GM19043 (cell line): ENCODE measurements at regions not wholly inside any gene's neighbourhood (a gene's known extent, or its start where the extent isn't known, plus 50 kb on each side); places are given as distances from the start of the nearest gene placed in this dataset.
"Not testable (repeated sequence)": the region's sequence is repeated elsewhere in the genome, so short reads cannot be mapped to it uniquely, and the experiment has no call there.

Source experiments
- ATAC-seq: cut with Tn5 transposase; IDR thresholded peaks from one replicate; pipeline ENCODE4 v1.9.1; 2021; ENCODE audit warnings: low read depth; ENCODE audit not compliant: unreplicated experiment

DNA sequence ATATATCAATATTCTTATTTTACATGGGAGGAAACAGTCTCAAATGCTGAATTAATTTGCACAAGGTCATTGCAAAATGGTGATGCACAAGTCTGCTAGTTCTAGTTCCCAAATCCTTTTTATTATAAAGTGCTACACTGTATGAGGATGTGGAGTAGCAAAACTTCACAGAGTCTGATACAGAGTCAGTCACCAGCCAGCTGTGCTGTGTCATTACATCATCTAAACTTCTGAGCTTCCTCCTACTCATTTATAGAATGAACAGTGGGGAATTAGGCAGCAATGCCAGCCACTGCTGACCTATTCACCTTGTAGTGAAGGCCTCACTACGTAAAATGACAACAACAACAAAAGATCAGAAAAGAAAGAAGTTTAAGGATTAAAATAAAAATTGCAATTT lies 357.8 kb downstream of the TMEM167A start:
- ATAC-seq = peak; percentile 82

DNA sequence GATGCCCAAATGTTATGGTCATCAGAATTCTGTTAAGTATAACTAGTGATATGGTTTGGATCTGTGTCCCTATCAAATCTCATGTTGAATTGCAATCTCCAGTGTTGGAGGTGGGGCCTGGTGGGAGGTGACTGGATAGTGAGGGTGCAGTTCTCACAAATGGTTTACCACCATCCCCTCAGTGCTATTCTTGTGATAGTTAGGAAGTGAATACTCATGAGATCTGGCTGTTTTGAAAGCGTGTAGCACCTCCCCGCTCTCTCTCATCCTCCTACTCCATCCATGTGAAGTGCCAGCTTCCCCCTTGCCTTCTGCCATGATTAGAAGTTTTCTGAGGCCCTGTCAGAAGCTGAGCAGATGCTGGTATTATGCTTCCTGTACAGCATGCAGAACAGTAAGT lies 359.5 kb downstream of the TMEM167A start:
- no peak for ATAC-seq

DNA sequence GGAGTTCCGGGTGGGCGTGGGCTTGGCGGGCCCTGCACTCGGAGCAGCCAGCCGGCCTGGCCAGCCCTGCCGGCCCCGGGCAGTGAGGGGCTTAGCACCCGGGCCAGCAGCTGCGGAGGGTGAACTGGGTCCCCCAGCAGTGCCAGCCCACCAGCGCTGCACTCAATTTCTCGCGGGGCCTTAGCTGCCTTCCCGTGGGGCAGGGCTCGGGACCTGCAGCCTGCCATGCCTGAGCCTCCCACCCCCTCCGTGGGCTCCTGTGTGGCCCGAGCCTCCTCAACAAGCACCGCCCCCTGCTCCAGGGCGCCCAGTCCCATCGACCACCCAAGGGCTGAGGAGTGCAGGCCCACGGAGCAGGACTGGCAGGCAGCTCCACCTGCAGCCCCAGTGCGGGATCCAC lies 362.5 kb downstream of the TMEM167A start:
- ATAC-seq = not testable (repeated sequence)

DNA sequence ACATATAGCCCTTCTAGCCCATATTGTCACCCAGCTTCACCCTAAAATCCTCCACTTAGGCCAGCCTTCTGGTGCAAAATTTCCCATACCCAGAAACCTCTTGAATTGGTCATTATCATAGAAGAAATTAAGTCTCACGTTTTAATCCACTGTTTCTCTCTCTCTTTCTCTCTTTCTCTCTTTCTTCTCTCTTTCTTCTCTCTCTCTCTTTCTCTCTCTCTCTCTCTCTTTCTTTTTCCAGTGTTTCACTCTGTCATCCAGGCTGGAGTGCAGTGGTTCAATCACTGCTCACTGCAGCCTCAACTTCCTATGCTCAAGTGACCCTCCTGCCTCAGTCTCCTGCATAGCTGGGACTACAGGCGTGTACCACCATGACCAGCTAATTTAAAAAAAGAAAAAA lies 363.4 kb downstream of the TMEM167A start:
- no peak for ATAC-seq

DNA sequence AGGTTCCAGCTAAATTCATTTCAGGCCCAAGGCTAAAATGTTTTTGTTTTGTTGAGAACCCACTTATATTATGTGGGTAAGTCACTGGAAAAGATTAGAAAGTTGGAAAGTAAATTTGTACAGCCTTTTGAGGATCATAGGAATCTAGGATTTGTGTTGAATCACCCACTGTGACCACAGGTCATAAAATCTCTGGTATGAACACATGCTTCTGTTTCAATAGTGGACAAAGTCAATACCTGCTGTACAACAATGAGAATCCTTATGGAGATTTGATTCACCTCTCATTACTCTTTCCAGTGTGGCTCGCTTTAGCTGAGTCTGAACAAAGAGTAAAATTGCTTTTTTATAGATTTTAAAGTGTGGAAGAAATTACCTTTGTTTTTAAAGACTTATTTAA lies 369.5 kb downstream of the TMEM167A start:
- no peak for ATAC-seq

DNA sequence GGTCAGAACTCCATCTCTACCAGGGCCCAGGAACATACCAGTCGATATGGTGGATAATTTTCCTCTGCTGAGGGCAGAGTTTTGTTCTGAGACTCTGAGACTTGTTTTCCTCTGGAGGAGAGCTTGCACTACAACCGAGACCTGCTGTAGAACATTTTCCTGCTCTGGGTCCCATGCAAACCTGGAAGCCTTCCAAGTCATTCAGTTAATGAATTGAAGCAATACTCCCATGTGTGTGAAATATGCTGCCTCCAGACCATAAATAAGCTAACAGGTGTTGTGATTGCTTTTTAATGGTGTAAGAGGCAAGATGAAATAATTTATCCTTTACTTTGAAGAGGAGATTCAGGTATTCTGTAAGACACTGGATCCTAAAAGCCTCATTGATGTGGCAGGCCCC lies 372.8 kb downstream of the TMEM167A start:
- no peak for ATAC-seq

DNA sequence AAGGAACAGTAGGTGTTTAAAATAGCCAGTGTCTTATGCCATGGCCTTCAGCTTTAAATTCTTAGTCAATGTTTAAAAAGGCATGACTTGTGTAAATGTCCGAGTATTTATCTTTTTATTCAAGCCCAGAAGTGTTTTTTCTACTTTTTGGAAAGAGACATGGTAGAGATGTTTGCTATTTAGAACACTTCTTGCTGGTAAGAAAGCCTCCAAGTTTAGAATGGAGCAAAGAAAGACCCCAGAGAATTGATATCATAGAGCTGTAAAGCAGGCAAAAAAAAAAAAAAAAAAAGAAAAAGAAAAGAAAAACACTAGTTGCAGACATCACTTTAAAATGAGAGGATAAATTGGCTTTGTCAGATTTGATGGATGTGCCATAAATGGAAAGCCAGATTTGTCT lies 375.1 kb downstream of the TMEM167A start:
- ATAC-seq = no peak

DNA sequence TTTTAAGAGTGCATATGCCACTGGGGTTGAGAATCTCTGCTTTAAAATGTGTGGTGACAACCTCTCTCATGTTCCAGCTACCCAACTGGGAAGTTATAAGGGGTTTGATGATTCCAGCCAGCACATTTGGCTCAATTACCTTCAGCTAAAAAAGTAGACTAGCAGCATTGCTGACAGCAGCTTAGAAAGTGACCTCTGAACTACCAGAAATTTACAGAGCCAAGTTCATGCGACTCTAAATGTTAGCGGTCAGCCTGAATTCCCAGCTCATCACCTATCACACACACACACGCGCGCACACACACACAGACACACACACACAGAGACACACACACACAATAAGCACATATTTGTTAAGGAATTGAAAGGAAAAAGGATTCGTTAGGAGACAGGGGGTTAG lies 377.5 kb downstream of the TMEM167A start:
- ATAC-seq = no peak

DNA sequence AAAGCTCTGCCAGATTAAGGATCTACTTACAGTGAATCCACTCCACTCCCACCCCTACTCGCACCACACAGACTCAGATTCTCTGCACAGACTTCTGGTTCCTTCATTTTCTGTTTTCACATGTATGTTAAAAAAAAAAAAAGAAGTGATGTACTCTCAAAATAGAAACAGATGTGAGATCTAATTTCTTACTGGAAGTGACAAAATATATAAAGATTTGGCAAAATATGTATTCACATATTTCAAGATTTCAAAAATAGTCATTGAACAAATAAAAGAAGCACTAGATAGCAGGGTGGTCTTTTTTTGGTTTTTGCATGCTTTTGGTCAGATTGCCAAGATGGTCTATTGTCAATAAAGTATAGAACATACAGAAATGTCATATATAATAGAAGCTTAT lies 379.2 kb downstream of the TMEM167A start:
- no peak for ATAC-seq

DNA sequence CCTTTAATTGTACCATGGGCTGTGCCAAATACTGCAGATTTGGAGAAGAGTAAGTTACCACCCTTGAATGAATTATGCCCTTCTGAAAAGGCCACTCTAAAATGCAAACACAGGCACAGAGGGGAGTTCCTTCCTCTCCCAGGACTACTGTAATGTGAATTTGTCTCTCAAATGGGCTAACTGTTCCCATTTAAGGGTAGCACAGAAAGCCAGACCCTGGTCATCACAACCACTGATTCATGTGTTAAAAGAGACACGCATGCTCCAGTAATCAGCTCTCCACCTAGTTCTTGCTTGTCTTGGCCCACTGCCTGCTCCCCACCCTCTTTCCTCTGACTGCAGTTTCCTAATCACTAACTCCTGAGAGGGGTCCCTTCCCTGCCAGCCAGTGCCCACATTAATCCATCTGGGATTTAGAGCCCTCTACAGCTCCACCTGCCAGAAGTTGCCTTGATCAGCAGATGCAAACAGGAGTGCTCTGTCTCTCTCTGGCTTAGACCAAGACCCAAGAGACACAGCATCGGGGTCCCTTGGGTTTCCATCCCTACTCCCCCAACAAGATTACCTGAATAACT lies 382.4 kb downstream of the TMEM167A start:
- ATAC-seq = no peak

DNA sequence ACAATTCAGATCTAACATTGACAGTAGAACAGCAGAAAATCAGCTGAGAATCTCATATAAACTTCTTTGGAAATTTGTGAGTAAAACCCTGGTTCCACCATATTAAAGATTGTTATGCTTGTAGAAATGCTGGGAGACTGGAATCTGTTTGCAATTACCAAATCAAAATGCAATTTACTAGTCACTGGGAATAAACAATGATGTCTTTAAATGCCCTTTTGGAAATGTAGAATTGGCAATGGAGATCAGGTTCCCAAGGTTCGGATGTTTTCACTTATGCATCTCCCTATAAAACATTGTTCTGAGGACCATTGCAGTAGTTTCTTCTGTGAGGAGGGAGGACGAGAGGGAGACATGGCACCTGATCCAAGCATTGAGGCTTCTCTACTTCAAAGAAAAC lies 384.4 kb downstream of the TMEM167A start:
- ATAC-seq = no peak

DNA sequence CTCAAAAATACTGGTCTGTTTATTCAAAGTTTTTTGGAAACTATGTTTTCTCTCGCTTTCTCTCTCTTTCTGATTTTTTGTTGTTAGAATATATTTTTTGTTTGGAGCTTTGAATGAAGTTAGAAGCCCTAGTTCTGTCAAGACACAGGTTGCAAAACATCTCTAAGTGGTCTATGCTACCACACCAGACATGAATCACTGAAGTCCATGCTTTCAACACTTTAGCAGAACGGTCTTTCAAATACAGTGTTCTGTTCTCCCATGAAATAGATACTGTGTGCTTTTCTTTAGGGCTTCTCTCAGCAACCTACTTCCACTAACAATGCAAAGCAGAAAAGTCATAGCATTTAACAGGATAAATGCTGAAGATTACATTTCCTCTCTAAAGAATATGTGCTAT lies 392.5 kb downstream of the TMEM167A start:
- no peak for ATAC-seq

DNA sequence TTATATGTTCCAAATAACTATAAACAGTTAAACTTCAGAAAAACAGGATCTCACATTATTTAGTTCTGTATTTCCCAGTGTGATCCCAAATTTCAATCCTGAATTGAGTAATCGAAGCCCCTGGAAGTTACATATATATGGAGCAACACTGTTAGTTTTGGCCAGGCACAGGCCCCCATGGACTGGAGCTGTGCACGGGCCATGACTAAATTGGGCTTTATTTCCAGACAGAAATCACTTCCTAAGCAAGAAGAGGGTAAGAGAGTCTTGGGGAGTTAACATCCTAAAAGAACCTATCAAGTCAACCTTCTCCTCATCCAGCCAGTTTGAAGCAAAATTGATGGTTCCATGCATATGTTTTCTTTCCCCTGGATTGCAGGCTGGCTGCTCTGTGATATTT lies 393.0 kb downstream of the TMEM167A start:
- ATAC-seq = no peak

DNA sequence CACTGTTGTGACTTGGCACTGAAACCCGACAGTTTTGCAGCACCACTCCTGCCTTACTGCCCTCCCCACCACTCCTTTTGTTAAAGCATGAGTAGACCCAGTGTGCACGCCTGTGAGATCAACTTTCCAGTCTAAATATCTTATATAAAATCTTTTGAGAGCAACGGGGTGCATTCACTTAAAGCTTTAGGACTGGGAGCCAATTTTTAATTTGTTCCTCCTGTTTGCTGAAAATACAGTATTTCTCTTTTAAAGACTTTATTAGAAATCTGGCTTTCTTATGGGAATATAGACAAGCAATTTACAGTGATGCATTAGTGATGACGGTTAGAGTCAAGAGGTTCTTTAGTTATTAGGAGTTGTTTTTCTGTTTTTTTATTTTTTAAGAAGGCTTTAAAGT lies 397.5 kb downstream of the TMEM167A start:
- no peak for ATAC-seq

DNA sequence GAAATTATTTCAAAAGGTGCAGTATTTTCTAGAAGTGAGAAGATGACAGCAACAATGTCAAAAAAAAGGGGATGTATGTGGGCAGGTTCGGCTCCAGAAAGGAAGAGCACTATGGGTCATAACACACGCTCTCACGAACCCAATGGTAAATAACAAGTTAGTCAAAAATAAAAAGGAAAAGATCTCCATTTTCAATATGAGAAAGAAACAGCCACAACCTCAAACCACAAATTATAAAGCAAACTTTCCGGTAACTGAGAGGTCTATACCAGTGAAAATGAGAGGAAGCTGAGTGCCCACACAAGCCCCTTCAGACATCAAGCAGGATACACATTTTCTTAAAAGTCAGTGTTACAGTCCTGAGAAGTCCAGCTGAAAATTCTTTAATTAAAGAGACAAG lies 398.5 kb upstream of the RPS23 start:
- ATAC-seq = peak; percentile 53

DNA sequence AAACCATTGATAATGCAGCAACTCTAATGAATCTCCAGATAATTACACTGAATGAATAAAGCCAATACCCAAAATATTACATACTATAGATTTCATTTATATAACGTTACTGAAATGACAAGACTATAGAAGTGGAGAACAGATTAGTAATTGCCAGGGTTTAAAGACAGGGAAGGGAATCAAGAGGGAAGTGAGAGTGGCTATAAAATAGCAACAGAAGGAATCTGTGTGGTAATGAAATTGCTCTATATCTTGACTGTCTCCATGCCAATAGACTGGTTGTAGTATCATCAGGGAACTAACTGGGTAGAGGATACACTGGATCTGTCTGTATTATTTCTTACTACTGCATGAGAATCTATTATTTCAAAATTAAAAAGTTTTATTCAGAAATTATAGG lies 396.5 kb upstream of the RPS23 start:
- ATAC-seq = no peak

DNA sequence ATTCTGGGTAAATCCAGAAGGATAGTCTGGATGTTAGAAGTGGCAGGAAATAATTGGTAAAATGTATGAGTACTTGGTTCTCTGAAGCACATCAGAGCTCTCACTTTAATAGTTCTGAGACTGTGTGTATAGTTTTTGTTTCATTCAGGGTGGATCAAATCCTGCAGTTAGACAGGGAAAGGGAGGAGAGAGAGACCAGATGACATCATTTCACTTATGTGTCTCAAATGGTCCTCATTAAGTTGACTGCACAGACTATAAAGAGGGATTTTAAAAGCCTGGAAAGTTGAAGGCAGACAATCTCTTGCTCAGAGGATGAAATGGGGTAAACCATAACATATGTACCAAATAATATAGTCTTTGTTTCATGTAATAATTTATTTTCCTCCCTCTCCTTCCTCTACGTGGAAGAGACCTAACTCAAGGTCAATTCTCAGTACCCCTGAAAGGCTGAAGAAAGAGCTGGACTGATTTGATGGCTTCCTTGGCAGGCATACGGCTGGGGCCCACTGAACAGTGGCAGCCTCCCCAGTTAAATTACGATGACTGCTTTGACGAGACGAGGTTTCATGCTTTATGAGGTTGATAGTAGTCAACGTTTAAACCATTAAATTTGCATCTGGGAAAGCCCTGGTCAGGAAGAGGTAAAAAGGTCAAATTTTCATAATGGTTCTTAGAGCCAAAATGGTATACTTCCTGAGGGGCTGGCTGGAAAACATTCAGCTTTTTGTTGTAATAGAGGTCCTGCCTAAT lies 395.1 kb upstream of the RPS23 start:
- no peak for ATAC-seq

DNA sequence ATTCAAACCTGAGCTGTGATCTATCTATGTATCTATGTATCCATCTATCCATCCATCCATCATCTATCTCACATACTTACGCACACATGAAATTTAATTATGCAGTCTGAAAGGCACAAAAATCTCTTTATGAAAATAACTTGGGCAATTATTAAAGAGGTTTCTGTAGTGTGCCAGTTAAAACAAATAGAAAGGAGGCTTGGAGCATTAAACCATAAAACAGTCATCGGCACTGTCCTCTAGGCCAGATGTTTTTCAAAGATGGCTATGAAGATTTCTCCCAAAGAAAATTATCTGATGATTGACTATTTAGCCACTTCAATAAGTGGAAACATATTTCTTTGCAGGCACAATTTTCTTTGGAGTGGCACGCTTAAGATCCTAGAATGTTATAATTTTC lies 392.5 kb upstream of the RPS23 start:
- ATAC-seq = no peak

DNA sequence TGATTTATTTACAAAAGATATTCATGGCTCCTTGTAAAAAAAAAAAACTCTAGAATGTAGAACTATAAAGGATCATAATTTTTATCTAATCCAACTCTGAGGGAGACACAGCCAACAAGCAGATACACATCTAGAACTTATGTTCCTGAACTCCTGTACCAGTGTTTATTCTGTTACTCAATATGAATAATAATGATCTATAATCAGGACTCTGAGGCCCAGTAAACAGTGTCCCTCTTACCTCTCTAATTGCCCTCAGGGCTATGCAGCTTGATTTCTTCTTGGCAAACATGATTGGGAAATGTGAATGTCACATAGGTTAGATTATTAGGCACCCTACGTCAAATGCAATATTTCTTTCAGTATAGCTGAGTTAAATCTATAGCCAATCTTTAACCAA lies 391.6 kb upstream of the RPS23 start:
- ATAC-seq = no peak

DNA sequence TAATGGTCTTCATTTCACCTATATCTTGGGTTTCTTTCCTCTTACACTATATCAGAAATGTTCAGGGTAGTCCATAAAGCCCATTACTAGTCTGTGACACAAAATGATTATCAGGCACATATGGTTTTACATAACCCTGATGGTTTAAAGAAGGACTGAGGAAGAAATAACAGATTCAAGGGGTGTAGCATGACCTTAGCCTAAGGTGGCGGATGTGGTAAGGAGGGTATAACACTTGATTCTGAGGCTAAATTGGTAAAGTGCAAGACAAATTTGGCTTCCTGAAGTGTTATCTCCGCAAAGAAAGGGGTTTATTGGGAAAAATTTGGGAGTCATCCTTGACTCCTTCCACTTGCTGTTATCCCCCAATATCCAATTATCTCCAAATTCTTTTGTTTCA lies 388.2 kb upstream of the RPS23 start:
- no peak for ATAC-seq

DNA sequence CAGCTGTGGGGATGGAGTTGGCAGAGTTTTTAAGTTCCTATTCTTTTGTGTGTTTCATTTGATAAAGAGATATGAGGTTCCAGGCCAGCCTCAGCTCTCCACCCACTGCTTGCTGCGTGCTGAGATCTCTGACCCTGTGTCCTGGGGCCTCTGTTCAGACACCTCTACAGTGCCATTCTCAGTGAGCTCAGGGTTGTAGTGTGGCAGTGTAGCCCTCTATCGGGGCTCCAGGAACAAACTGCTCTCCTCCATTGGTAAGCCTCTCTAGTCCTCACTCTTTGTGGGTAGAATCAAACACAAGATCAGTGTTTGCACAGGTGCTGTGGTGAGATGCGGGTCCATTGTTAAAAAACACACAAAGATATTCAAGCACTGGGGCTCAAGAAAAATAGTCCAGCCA lies 386.6 kb upstream of the RPS23 start:
- no peak for ATAC-seq

DNA sequence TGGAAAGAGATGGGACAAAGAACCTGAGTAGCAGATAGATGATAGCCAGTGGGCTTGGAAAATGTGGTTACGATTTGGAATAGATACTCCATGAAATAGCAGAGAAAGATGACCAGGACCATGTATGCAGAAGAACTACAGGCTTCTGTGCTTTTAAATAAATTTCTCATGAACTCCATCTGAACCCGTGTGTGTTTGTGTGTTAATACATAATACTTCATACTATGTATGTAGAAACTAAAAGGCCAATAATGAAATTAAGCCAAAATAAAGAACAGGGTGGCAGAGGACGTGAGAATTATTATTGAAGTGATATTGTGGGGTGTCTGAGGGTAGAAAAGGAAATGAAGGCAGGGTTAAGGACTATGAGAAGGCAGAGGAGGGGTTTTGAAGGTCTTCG lies 385.1 kb upstream of the RPS23 start:
- ATAC-seq = no peak

DNA sequence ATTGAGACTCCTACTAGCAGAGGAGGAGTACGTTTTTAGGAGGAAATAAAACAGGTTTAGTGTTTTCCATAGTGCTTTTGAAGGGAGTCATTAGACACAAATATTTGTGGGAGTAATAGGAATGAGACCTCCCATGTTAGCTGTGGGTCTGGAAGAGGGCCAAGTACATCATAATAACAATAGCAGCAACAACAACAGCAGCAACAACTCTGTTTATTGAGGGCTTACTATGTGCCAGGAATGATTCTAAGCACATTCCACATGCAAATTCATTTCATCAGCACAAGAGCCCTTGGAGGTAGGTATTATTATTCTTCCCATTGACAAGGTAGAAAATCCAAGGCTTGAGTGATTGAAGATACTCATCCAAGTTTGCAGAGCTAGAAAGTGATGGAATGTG lies 384.2 kb upstream of the RPS23 start:
- no peak for ATAC-seq
